PFSK-1 (cell line): ENCODE measurements at regions not wholly inside any gene's neighbourhood (a gene's known extent, or its start where the extent isn't known, plus 50 kb on each side); places are given as distances from the start of the nearest gene placed in this dataset.

Source experiments
- POLR2AphosphoS5 ChIP-seq: IDR thresholded peaks from 2 replicates; pipeline ENCODE4 v1.6.1; 2012; ENCODE audit warnings: low read depth, mild to moderate bottlenecking, control low read depth, low read length, moderate library complexity
- TAF1 ChIP-seq: IDR thresholded peaks from 2 replicates; pipeline ENCODE4 v1.6.1; 2012; ENCODE audit warnings: low read length, control low read depth, borderline replicate concordance; ENCODE audit not compliant: insufficient read depth

DNA sequence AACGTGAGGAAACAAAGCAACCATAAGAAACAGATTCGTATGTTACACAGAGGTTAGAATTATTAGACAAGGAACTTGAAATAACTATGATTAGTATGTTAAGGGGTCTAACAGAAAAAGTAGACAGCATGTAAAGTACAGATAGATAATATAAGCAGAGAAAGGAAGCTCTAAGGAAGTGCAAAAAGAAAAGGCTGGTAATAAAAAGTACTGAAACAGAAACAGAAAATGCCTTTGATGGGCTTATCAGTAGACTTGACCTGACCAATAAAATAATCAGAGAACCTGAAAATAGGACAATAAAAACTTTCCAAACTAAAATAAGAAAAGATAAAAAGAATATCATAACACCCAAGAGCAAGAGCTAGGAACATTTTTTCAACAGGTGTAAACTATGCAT is 225.8 kb downstream of the RND3 start:
- TF ChIP-seq POLR2AphosphoS5, result no peak
- no peak for TF ChIP-seq TAF1
